Left lung (tissue), 4 donors: ENCODE measurements at regions not wholly inside any gene's neighbourhood (a gene's known extent, or its start where the extent isn't known, plus 50 kb on each side); places are given as distances from the start of the nearest gene placed in this dataset.

ENCODE experiments used
- ATAC-seq: fragments of 200-7000 bp; cut with Tn5 transposase; one replicate; pipeline ENCODE4 v1.9.1; 2020; ENCODE audit warnings: moderate library complexity
- DNase-seq, 4 donors: peaks; one replicate each; pipeline ENCODE4 v3.0.0-alpha.2; 2013 to 2020
- H3K27ac ChIP-seq, 2 donors: fragments of 200-600 bp; sonication (generic) in 1 of 2; one replicate each; pipeline versions ENCODE4 v1.5.0 to v1.8.0; 2020 to 2021
- H3K27me3 ChIP-seq, 2 donors: fragments of 200-600 bp; sonication (generic) in 1 of 2; one replicate each; pipeline versions ENCODE4 v1.5.0 to v1.8.0; 2020 to 2021
- H3K36me3 ChIP-seq, 2 donors: fragments of 200-600 bp; sonication (generic) in 1 of 2; one replicate each; pipeline versions ENCODE4 v1.5.0 to v1.8.0; 2020 to 2021
- H3K4me1 ChIP-seq, 2 donors: fragments of 200-600 bp; one replicate each; pipeline ENCODE4 v1.8.0; 2021
- H3K4me3 ChIP-seq, 2 donors: fragments of 200-600 bp; sonication (generic) in 1 of 2; one replicate each; pipeline versions ENCODE4 v1.5.0 to v1.8.0; 2020 to 2021; ENCODE audit warnings: mild to moderate bottlenecking in 1 of 2
- H3K9me3 ChIP-seq, 2 donors: fragments of 200-600 bp; sonication (generic) in 1 of 2; one replicate each; pipeline versions ENCODE4 v1.5.0 to v1.8.0; 2020 to 2021
- intact Hi-C, 2 donors: fragments of 100-400 bp; cut with DNase I; formaldehyde crosslinking; loops; one replicate each; pipeline versions ENCODE4 v1.11.2 to v1.14.2; 2022
- TF ChIP-seq, protein P1 (sequence below), 2 donors: fragments of 200-600 bp; sonication (generic) in 1 of 2; IDR thresholded peaks; one replicate each; pipeline versions ENCODE4 v1.5.0 to v1.8.0; 2021; ENCODE audit warnings: antibody characterized with exemption in 2 of 2
- donor health status: DM: no; HTN: yes; CAD: no.
- donor health status: DM: no; HTN: no; CAD: no.

DNA sequence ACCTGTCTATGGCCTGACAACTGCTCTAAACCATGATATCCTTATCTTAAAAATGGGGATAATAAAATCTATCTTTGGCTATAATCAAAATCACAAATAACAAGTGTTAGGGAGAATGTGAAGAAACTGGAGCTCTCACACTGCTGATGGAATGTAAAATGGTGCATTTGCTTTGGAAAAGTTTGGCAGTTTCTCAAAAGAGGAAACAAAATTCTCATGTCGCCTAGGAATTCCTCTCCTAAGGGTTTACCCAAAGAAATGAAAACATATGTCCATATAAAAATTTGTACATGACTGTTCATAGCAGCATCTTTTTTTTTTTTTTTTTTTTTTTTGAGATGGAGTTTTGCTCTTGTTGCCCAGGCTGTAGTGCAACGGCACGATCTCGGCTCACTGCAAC lies 64.3 kb downstream of the ZNF281 start:
- H3K36me3 ChIP-seq, result no peaks in the 10 kb centered on the region
- TF ChIP-seq, protein P1, sequence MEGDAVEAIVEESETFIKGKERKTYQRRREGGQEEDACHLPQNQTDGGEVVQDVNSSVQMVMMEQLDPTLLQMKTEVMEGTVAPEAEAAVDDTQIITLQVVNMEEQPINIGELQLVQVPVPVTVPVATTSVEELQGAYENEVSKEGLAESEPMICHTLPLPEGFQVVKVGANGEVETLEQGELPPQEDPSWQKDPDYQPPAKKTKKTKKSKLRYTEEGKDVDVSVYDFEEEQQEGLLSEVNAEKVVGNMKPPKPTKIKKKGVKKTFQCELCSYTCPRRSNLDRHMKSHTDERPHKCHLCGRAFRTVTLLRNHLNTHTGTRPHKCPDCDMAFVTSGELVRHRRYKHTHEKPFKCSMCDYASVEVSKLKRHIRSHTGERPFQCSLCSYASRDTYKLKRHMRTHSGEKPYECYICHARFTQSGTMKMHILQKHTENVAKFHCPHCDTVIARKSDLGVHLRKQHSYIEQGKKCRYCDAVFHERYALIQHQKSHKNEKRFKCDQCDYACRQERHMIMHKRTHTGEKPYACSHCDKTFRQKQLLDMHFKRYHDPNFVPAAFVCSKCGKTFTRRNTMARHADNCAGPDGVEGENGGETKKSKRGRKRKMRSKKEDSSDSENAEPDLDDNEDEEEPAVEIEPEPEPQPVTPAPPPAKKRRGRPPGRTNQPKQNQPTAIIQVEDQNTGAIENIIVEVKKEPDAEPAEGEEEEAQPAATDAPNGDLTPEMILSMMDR (IDR thresholded peaks at IDR 0.05), result no peak
- intact Hi-C loops, result no loop called here
- no peak for ATAC-seq
- H3K9me3 ChIP-seq, result no peaks in the 10 kb centered on the region
- no peaks in the 10 kb centered on the region for H3K27me3 ChIP-seq
- DNase-seq, result no peak
- no peaks in the 10 kb centered on the region for H3K4me1 ChIP-seq
- H3K4me3 ChIP-seq, result no peak overlapping the region
- H3K27ac ChIP-seq, result no peak overlapping the region

DNA sequence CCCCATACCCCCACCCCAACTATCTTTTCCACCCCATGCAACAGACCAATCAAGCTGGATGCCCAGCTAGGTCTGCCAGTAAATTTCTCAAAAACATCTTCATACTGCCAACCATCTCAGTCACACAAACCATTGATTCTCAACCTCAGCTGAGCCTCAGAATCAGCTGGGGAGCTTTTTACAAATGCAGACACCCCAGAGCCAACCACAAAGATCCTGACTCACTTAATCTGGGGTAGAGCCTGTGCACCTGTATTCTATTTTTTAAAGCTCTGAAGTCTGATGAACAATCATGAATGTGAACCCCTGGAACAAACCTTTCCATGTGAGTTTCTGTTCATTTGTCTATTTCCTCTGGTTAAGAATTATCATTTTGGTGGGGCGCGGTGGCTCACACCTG lies 66.0 kb downstream of the ZNF281 start:
- intact Hi-C loops, result no loop called here

DNA sequence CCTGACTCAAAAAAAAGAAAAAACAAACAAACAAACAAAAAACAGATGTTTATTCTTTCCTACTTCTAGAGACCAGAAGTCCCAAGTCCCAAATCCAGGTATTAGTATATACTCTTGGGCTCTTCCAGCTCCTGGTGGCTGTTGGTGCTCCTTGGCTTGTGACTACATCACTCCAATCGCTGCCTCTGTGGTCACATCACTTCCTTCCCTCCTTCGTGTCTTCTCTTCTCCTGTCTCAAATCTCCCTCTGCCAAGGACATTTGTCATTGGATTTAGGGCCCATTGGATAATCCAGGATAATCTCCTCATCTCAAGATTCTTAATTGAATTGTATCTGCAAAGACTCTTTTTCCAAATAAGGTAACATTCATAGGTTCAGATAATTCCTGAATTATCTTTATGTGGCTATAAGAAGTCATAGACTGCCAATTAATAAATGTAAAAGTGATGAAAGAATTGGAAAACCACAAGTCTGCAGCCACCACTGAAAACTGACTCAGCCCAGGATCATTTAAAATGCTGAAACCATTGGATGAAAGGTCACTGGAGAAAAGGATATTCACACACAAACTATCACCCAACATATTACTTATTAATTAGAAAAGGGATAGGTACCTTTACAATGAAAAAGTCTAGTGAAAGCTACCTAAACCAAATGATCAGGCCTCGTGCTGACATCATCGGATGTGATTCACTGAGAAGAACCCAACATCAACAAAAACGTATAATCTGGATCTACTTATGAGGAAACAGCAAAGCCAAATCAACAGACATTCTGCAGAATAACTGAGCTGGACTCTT lies 67.1 kb downstream of the ZNF281 start:
- H3K36me3 ChIP-seq, result no peaks in the 10 kb centered on the region
- intact Hi-C loops, result no loop called here
- TF ChIP-seq, protein P1 (IDR thresholded peaks at IDR 0.05), result no peak
- ATAC-seq (no peak), DNase-seq (no peak)
- H3K9me3 ChIP-seq, result no peaks in the 10 kb centered on the region
- peaks cover 0 to 6% of the 10 kb centered on the region in 2 donors for H3K4me1 ChIP-seq
- H3K27ac ChIP-seq, result no peak overlapping the region
- H3K4me3 ChIP-seq, result no peak overlapping the region
- H3K27me3 ChIP-seq, result no peaks in the 10 kb centered on the region

More for the DNA sequence above, 66.0 kb downstream of the ZNF281 start:
- TF ChIP-seq, protein P1 (IDR thresholded peaks at IDR 0.05), result no peak
- no peak for ATAC-seq
- no peaks in the 10 kb centered on the region for H3K4me1 ChIP-seq
- H3K27me3 ChIP-seq, result no peaks in the 10 kb centered on the region
- no peaks in the 10 kb centered on the region for H3K36me3 ChIP-seq
- no peak overlapping the region for H3K27ac ChIP-seq
- H3K9me3 ChIP-seq, result no peaks in the 10 kb centered on the region
- H3K4me3 ChIP-seq, result no peak overlapping the region
- no peak for DNase-seq

DNA sequence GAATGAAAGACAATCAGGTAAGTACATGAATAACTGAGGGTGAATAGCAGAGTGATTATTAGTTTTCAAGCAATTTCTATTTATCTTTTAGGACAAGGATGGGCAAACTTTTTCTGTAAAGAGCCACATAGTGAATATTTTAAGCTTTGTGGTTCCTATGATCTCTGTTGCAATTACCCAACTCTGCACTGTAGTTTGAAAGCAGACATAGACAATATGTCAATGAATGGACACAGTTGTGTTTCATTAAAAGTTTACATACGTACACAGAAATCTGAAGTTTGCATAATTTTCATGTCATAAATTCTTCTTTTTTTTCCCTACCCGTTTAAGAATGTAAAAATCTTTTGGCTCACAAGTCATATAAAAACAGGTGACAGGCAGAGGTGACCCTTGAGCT lies 71.4 kb downstream of the ZNF281 start:
- H3K4me3 ChIP-seq, result no peak overlapping the region
- peaks cover 0 to 13% of the 10 kb centered on the region in 2 donors for H3K4me1 ChIP-seq
- no peak overlapping the region for H3K27ac ChIP-seq
- no peaks in the 10 kb centered on the region for H3K9me3 ChIP-seq
- no peaks in the 10 kb centered on the region for H3K27me3 ChIP-seq
- no peaks in the 10 kb centered on the region for H3K36me3 ChIP-seq
- intact Hi-C loops, result no loop called here
- DNase-seq (no peak), ATAC-seq (no peak)
- TF ChIP-seq, protein P1 (IDR thresholded peaks at IDR 0.05), result no peak

DNA sequence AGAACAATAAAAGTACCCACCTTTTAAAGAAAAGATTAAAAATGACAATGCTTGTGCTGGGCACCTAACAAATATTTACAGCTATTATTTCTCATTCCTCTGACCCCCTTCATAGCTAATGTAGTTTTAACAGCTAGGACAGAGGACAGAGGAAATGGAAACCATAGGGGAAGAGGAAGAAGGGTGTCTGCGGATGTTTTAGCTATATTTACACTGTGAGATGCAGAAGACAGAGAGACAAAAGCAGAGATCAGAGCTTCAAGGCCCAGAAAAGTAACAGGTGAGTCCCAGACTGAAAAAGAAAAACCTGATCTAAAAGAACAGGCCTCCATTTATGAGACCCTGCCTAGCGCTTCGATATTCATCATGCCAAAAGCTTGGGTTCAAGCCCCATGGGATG lies 72.0 kb downstream of the ZNF281 start:
- intact Hi-C loops, result no loop called here
- ATAC-seq (no peak), DNase-seq (no peak)
- Histone ChIP-seq H3K27ac (peak overlapping the region in 1 of 2 donors; percentile 42), H3K27me3 (no peaks in the 10 kb centered on the region), H3K36me3 (no peaks in the 10 kb centered on the region), H3K9me3 (no peaks in the 10 kb centered on the region), H3K4me1 (peaks cover 0 to 13% of the 10 kb centered on the region in 2 donors), H3K4me3 (no peak overlapping the region)
- TF ChIP-seq, protein P1 (IDR thresholded peaks at IDR 0.05), result no peak
